Stimulated activated CD8-positive, alpha-beta memory T cell treated with anti-CD3 and anti-CD28 coated beads, Interleukin-7, amount 100 ng/mL, for 24 hours (primary cell): ENCODE measurements at regions not wholly inside any gene's neighbourhood (a gene's known extent, or its start where the extent isn't known, plus 50 kb on each side); places are given as distances from the start of the nearest gene placed in this dataset.
"Not testable (repeated sequence)": the region's sequence is repeated elsewhere in the genome, so short reads cannot be mapped to it uniquely, and the experiment has no call there.

ENCODE experiments used
- DNase-seq: peaks from one replicate; pipeline ENCODE4 v3.0.0-alpha.2; 2020; ENCODE audit warnings: low read depth

DNA sequence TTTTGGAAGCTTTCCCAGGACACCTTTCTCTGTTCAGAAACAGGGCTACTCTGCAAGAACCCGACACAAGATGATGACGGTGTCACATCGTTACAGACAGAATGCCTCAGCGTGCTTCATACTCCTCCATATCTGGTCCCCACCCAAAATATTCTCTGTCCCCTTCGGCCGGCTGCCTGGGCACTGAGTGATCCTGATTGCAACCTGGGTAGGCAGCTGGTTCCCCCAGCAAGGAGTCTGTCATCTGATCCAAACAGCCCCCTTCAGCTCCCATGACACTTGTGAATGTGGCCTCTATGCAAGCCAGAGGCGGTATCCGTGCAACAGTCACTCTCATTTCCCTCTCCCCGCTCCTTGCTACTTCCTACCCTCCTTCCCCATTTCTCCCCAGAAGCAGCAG lies 431.7 kb upstream of the B3GAT1 start:
- no peak for DNase-seq

DNA sequence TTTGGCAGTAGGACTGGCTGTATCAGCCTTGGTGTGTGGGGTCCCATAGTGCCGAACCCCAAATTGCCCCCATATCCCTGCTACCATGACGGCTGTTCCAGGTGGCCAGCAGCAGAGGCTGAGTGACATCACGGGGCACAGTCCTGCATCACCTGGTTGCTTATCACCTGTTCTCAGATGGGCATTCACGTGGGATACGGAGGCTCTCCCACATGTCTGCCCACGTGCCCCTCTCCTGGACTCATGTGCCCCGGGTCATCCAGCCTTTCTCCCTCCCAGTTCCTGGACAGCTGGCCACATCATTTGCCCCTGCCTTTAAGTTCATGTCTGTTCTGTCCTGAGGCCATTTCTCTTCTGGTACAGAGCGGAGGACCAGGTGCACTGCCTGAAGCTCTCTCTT lies 431.0 kb upstream of the B3GAT1 start:
- no peak for DNase-seq

DNA sequence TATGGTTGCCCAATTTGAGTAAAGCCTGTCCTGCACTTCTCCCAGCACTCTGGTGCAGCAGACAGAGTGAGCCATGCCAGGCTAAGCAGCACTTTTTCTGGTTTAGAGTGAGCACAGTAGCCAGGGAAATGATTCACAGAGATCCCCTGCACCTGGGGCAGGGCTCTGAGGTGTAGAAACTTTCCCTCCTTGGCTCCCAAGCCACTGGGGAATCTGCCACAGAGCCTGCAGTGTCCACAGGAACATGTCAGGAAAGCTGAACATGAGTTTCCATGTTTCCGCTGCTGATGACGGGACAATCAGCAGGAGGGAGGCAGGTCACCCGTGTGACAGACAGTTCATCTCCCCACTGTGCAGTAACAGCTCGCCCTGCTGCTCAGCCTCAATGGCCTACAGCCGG lies 429.9 kb upstream of the B3GAT1 start:
- no peak for DNase-seq

DNA sequence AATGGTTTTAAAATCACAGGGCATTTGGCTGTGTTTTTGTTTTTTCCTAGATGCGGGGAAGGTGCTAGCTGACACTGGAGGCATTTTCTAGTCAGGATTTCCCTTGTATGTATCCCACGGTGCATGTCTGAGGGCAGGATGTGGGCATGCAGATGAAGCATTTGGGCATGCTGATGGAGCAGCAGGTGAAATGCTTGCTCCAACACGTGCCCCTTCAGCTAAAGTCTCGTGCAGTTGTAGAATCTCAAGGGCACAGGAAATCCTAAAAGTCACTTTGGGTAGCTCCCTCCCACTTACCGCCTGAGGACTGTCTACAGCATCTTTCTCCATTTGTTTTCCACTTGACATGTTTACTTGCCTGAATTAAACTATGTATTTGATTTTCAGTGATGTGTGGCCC lies 429.4 kb upstream of the B3GAT1 start:
- DNase-seq = no peak

DNA sequence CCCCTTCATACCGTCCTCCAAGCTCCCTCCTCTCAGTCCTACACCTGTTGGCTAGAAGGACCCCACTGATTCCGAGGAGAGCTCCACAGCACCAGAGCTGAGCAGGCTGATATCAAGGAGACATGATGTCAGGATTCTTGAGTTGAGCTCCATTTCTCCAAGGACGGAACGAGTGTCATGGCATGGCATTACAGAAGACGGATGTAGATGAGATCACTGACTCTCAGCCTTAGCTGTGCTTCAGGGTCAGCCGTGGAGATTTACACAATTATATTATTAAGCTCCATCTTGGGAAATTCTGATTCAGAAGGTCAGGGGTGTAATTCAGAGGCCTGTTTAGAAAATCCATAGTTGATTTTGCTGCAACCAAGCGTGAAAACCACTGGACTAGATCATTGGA lies 428.9 kb upstream of the B3GAT1 start:
- no peak for DNase-seq

DNA sequence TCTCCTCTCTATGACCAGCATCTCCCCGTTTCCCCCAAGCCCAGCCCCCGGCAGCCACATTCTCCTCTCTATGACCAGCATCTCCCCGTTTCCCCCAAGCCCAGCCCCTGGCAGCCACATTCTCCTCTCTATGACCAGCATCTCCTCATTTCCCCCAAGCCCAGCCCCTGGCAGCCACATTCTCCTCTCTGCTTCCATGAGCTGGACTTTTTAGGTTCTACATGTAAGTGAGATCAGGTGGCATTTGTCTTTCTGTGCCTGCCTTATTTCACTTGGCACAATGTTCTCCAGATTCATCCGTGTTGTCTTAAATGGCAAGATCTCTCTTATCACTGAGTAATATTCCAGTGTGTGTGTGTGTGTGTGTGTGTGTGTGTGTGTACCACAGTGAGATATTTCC lies 428.1 kb upstream of the B3GAT1 start:
- DNase-seq = not testable (repeated sequence)

DNA sequence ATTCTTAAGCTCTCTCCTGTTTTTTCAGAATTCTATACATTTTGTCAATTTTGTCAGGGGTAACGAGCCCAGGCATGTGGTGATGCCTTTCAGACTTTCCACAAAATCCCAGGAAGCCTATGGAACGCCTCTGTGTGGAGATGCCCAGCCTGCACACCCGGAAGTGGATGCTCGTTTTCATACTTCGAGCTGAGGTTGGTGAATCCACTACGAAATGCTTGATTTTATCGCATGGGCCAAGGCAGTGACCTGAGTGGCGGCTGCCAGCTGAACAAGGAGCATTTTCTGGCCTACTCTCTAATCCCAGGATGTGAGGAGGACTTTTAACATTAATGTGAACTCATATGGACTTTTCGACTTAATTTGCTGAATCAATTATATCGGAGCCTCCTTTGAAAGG lies 426.7 kb upstream of the B3GAT1 start:
- DNase-seq = no peak

DNA sequence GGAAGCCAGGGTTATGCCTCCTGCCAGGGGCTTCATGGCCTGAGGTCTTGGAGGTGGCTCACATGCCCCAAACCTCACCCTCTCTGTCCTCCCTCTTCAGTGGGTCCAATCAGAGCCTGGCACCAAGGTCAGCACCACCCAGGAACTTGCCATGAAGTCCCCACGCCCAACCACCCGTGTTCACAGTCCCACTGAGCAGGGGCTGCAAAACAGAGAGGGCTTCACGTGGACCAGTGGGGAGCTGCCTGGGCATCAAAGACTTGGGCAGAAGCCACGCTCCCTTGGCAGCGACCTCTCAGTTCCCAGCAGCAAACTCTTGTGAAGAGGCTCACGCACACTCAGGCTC lies 425.8 kb upstream of the B3GAT1 start:
- no peak for DNase-seq

DNA sequence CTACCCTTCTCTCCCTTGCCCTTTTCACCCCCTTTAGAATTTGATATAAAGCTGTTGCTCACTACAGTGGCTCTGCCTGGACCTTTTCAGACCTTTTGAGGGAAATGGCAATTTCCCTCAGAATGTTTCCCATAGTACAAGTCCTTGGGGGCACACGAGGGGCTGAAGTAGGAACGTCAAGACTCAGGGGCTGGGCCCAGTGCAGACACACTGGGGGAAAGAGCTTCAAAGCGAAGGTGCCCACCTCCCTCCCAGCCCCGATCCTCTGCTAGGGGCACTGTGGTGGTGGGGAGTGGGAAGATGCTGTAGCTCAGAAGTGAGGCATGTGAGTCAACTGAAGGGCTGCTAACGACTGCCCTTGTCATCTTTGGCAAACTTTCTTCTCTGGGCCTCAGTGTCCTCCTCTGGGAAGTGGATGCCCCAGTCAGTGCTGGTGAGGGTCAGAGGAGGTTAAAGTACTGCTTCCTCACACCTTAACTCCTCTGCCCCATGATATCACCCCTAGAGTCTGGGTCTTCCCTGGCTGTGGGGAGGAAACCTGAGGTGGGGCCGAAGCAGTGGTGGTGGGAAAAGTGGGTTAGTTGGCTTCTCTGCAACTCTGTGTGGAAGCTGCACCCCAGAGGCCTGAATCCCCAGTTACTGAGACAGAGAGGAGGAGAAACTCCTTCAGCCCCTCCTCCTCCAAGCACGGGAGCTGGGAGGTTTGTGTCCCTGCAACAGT lies 425.3 kb upstream of the B3GAT1 start:
- DNase-seq = no peak

DNA sequence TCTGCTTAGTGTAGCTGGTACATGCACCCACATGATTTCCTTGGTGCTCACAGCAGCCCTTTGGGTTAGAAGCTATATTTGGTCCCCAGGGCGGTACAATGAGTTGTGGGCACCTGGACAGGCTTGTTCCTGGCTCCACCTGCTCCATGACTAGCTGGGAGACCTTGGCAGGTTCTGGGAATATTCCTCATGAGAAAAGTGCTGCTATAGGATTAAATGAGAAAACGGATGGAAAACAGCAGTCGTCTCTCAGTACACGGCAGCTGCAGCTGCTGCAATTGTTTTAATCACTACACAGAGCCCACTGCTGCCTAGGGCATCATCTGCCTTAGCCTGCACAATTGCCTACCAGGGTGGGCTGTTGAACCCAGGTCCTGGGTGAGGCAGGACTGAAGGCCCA lies 424.5 kb upstream of the B3GAT1 start:
- DNase-seq = no peak

DNA sequence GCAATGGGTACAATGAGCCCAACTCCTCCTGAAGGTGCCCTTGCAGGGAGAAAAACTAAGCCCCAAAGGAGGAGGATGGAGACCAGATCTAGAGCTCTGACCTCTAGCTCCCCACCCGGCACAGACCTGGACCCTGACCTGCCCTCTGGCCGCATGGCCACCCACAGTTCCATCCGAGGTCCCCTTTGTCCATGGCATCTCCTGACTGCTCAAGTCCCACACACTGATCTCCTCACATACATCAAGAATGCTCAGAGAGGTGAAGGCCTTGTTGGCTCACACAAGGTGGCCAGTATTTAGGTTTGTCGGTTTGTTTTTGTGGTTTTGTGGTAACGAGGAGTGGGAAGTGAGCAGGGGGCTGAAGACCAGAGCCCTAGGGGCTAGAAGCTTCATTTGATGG lies 423.5 kb upstream of the B3GAT1 start:
- no peak for DNase-seq

DNA sequence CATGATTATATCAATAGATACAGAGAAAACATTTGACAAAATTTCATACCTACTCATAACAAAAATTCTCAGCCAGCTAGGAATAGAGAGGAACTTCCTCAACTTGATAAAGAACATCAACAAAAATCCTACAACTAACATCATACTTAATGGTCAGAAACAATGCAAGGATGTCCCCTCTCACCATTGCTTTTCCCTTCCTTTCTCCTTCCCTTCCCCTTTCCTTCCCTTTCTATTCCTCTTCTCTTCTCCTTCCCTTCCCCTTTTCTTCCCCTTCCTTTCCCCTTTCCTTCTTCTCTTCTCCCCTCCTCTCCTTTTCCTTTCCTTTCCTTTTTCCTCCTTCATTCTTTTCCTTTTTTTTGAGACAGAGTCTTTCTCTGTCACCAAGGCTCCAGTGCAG lies 418.3 kb upstream of the B3GAT1 start:
- no peak for DNase-seq

DNA sequence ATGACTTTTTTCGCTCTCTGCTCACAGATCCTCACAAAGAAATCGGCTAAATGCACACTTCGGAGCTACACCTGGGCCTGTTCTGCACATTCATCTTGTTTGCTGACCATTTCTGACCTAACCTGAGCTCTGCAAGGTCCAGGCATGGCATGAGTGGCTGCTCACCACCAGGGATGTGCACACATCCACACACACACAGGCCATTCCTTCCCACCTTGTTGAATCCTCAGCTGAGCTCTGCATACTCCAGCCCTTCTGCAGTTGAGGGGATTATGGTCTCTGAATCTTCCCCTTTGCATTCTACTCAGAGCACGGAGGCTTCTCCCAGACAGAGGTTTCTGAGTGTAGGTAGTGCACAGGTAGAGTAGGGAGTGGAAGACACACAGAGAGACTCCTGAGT lies 411.9 kb upstream of the B3GAT1 start:
- DNase-seq = no peak

DNA sequence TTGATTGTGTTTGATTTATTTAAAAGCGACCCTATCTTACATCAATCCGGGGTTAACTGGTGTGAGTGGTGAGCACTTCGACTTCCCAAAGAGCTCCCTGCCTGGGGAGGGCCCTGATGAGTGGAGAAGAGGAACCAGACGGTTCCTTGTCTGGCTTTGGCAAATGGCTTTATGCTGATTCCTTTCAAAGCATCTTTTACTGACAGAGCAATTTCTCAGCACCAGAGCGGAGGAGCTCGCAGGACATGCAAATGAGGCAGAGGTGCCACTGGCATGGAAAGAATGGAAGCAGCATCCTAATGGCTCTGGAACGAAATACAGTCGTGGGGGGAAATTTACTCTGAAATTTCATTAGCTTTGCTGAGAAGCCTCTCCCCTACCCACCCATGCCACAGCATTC lies 410.9 kb upstream of the B3GAT1 start:
- DNase-seq = no peak

DNA sequence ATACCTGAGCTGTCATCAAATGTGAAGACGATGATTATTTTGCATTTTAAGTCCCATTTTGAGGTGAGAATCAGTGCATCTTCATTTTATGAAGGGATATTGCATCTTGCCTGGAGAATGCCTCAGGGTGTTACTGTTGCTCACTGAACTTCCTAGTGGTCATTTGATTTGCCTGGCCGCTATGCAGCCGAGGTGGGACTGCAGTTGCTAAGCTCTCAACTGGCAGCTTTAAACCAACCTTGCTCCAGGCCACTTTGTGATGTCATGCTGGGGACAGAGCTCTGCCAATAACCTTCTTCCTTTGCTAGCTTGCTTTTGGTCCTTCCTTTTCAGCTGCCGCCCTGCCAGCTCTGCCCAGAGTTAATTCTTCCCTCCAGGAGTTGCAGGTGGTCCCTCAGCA lies 409.4 kb upstream of the B3GAT1 start:
- no peak for DNase-seq

DNA sequence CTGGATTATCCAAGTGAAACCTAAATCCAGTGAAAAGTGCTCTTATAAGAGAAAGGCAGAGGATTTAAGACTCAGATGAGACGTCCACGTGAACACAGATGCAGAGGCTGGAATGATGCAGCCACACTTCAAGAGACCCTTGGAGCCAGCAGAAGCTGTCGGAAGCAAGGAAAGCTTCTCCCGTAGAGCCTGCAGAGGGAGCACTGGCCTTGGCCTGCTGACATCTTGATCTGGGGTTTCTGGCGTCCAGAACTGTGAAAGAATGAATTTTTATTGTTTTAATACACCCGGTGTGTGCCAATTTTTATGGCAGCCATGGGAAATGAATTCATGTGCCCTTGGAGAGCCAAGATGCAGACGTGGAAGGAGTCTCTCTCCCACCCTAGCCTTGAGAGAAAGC lies 407.0 kb upstream of the B3GAT1 start:
- DNase-seq = no peak

DNA sequence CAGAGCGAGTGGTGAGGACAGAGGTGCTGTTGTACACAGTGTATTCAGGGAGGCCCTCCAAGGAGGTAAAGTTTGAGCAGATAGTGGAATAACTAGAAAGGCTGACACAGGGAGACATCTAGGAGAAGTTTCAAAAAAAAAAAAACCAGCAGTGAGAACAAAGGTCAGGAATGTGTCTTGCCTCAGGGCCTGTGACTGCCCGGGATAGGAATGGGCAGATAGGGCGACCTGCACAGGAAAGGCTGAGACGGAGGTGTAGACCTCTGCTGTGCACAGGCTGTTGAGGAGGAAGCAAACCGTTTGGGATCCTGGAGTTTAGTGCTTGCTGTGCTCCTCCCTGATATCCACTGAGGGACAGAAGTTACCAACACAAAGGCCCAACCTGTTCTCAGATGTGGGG lies 406.5 kb upstream of the B3GAT1 start:
- DNase-seq = no peak

DNA sequence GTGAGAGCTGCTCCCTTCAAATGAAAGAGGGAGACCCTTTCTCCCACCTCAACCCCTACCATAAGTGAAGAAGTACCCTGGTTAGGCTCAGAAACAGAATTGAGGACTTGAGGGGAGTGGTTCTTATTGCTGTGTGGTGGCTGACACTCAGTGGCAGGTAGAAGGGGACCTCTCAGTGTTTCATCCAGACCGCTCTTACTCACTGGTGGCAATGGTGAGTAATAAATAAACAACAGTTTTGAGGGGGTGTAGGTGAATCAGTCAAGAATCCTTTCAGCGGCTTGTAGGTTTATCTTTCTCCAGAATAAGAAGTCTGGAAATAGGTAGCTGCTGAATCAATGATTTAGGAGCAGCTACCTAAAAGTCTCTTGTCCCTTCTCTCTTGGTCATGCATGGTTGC lies 403.4 kb upstream of the B3GAT1 start:
- DNase-seq = no peak

DNA sequence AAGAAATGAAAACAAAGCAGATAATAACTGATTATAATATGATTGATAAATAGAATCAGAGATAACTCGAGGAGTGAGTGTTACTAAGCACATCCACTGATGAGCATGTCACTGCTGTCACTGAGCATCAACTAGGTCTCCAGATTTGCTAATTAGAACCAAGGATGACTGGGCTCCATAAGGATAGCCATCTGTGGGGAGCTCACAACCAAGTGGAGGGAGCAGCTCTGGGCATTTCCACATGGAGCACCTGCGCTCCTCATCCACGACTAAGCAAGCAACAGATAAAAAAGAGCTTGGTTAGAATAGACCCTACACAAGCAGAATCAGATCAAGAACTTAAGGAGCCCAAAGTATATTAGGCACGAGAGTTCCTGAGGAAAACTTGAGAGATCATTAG lies 396.0 kb upstream of the B3GAT1 start:
- DNase-seq = no peak

DNA sequence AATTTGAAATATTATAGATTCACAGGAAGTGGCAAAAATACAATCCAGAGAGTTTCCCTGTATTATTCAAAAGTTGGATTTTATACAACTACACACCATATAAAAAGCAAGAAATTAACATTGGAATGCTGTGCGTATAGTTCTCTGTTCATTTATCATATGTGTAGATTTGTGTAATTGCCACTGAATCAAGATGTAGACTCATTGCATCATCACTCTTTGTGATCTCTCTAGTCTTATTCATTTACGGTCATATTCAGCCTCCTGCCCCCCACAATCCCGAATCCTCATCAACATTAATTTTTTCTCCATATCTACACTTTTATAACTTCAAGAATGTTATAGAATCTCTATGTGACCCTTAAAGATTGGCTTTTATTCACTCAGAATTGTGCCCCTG lies 390.6 kb upstream of the B3GAT1 start:
- DNase-seq = no peak

DNA sequence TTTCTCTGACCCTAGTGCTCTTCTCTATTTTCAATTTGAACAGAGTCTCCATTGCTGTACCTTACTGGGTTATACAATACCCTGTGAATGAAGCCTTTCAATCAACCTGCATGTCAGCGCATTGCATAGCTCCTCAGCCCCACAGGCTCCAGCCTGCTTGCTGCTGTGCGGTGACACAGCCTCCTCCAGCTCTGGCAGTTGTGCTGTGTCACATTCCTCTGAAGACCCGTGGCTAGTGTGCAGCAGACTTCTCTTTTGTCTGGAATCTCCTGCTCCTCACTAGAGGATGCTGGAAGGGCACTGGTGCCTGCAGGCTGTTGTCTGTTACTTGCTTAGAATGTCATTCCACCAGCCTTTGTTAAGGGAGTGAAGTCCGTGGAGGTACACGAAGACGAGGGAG lies 390.1 kb upstream of the B3GAT1 start:
- DNase-seq = no peak

DNA sequence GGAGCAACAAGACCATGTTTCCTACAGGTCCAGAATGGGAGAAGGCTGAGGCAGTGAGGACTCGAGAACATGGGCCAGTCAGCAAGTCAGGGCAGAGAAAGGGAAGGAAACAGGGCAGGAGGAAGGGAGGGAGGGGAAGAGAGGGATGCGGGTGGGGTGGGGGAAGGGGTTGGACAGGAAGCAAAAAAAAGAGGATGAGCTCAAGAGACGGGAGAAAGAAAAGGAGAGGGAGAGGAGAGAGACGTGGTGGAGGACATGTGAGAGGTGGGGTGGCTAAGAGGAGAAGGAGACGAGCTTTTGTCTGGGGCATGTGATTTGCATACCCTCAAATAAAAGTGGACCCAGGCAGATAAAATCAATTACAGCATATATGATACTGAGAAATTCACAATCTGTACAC lies 389.5 kb upstream of the B3GAT1 start:
- DNase-seq = no peak

DNA sequence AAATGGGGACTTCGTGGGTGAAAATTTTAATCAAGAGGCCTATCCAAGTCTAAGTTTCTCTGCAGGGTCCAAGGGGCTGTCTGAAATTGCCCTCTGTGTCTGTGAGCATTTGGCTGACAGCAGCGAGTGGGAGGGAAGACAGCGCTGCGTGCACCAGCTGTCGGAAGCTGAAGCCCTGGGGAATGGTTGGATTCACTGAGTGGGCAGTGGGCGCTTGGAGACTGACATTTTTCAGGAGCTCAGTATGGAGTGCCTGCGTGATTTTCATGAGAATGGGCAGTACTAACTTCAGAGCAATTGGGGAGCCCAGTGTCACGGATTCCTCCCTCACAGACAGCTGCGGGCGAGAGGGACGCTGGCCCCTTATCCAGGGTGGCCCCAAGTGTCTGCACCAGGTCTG lies 388.8 kb upstream of the B3GAT1 start:
- DNase-seq = no peak

DNA sequence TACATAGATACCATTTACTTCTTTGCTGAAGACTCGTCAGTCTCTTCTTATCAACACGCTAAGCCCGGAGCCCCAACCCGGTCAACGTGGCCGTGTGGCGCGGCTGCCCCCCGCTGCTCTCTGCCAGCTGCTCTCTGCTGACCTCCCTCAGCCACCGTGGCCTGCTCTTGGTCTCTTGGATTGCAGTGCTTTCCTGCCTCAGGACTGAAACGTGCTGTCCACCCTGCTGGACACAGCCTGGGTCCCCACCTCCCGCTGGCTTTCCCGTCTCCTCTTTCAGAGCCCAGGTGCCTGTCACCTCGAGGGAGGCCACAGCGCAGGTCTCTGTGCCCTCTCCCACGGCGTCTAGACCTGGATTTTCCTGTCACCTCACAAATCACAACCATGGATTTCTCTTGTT lies 388.1 kb upstream of the B3GAT1 start:
- no peak for DNase-seq

DNA sequence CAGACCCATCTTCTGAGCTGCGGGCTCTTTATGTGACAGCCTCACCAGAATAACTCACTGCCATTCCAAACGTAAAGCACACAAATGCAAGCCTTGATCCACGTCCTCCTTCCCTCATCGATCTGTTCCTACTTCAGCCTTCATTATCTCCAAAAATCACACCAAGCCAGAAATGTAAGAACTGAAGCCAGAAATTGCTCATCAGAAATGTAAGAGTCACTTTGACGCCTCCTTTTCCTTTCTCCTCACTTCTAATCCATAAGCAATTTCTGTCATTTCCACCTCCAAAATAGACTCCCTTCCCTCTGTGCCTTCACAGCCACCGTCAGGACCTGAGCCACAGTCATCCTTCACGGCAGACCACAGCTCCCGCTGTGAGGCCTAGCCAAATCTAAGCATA lies 387.3 kb upstream of the B3GAT1 start:
- no peak for DNase-seq
